Activated naive CD4-positive, alpha-beta T cell treated with Interleukin-2 at 50 U/mL for 16 hours (primary cell): ENCODE measurements at regions not wholly inside any gene's neighbourhood (a gene's known extent, or its start where the extent isn't known, plus 50 kb on each side); places are given as distances from the start of the nearest gene placed in this dataset.
"Not testable (repeated sequence)": the region's sequence is repeated elsewhere in the genome, so short reads cannot be mapped to it uniquely, and the experiment has no call there.

Experiments used
- DNase-seq: peaks from one replicate; pipeline ENCODE4 v3.0.0-alpha.2; 2020

DNA sequence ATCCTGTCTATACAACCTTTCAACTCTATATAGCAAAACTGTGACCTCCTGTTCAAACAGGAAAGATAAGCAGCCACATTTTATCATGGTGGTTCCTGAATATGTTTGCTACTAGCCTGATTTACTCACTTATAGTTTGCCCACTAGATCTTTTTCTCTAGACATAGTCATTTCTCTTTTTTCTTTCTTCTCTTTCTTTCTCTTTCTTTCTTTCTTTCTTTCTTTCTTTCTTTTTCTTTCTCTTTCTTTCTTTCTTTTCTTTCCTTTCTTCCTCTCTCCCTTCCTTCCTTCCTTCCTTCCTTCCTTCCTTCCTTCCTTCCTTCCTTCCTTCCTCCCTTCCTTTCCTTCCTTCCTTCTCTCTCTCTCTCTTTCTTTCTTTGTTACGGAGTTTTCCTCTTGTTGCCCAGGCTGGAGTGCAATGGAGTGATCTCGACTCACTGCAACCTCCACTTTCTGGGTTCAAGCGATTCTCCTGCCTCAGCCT is 142.0 kb upstream of the TBL1XR1 start:
- not testable (repeated sequence) for DNase-seq

DNA sequence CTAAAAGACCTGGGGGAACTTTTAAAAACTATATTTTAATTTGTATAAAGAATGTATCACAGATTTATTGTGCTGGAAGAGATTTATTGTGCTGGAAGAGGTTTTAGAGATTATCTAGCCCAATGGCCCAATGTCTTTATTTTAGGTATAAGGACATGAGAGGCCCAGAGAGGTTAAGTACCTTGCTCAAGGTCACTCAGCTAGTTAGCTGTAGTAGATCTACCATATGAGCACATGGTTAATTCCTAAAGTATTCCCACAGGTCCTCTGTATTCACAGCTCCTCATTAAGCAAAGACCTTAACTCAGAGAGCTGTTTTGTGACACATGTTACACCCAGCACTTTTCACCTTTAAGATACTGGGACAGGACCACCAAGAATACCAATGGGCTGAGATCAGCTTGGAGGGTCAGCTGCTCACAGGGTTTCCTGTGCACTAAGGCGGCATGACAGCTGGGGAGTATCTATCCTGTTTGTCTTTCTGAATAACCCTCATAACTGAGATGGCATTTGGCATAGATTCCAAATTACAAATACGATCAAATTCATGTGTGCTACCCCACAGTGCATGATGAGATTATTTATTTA is 143.1 kb upstream of the TBL1XR1 start:
- DNase-seq: no peak

DNA sequence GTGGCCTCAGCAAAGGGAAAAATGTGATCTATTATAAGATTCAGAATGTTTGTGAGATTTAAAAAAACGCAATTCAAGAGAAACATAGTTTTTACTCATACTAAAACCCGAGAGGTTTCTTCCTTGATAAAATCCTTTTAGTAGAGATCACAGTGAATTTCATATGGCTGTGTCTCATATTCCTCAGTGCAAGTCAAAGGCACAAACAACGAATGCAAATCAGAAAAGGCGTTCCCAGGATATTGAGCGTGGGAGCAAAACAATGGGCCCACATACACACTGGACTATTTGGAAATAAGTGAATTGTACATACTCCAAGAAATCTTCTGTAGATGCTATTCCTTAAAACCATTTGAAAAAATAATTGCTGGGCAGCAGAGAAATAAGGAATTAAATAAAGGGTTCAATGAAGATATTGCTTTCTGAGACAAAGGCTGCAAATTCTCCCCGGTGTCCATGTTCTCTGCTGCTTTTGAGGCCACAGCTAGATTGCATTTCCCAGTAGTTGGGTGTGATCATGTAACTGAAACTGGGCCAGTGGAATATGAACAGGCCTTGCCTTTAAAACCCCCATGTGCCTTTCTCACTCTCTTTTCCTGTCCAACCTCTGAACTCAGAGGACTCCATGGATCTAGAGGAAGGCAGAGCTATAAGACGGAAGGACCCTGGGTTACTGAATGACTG is 144.6 kb upstream of the TBL1XR1 start:
- no peak for DNase-seq

DNA sequence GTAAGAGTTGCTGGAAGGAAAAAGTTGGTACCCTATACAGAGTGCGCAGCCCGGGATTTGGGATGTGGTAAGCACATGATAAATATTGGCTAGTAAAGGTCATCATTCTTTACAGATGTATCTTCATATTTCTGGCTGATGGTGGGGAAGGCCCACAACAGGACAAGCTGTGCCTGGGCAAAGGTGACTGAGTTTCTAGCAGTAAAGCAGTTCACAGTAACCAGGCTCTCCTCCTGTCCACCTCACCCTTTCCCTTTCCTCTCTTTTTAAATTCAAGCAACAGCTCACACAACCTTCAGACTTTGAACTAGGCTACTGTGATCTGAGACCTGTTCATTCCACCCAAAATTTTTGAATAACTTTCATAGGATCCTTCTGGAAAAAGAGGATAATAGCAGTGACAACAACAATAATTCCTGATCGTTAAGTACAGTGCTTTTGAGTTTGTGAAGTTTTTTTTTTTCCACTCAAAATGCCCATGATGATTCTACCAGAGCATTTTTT is 145.9 kb upstream of the TBL1XR1 start:
- DNase-seq: no peak

DNA sequence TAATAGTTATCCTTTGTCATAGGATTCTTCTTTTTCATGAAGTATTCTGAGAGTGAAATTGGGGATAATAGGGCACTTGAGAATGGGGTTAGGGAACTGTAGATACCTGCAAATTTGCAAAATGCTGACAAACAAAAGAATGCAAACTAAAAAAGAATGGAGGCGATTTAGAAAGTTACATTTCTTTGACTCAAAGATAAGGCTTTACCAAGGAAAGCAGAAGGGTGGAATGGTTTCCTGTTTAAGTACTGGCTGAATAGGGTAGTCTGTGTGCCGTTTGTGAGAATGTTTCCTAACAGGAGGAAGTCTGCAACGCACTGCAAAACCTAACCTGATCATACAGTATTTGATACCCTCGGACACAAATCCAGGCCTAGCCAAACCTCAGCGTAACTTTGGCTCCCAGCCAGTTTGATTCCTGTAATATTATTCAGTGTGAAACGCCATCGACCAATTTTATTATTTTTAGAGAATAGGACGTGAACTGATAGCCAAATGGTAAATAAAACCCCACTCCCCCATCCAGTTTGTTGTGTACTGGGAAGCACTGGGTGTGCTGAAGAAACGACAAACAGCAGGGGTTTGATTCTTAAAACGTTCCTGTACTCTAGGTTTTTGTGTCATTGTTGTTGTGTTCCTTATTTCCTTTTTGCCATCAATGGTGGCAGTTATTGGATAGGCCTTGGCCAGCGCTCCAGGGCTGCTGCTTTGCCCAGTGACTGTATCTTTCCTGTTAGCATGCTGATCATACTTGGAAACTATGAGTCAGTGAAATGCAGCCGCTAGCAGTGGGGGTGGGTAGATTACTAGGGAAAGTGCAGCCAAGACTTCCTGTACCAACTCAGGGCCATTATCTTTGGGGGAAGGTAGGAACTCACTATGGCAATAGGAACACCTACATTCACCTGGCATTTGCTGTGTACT is 148.0 kb upstream of the TBL1XR1 start:
- peak; percentile 65 for DNase-seq

DNA sequence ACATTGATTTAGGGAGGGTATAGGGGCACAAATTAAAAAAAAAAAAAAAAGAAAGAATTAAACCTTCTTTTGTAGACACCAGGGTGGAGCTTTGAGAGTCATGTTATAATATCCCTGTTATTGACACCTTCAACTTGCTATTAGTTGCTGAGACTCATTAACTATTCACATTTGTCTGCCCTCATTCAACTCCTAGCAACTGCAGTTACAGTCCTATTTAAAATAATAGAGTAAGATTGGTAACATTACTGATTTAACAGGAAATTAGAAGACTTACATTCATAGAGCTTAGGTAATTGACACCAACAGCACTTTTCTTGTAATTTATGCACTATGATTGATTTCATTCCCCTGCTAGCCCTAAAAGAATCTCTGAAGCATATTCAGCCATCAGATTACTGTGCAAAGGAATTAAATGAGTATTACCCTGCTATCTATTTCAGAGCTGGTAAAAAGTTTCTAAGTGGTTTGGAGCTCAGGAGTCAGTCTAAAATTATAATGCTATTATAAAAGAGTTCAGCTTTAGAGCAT is 148.8 kb upstream of the TBL1XR1 start:
- DNase-seq: no peak

DNA sequence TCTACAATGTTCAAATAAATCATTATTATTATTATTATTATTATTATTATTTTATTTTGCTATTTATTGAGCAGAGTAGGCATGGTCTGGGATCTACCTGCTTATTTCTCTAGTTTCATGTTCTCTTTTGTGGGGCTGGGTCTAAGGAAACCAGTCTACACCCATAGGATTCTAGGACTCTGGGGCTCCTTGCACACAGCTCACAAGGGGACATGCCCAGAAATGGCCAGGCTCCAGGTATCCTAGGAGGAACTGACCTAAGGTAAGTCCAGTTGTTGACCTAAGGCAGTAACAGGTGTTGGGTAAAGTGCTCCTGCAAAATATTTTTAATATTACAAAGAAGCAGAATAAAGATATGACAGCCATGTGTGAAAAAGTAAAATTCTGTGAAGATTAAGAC is 149.6 kb upstream of the TBL1XR1 start:
- no peak for DNase-seq

DNA sequence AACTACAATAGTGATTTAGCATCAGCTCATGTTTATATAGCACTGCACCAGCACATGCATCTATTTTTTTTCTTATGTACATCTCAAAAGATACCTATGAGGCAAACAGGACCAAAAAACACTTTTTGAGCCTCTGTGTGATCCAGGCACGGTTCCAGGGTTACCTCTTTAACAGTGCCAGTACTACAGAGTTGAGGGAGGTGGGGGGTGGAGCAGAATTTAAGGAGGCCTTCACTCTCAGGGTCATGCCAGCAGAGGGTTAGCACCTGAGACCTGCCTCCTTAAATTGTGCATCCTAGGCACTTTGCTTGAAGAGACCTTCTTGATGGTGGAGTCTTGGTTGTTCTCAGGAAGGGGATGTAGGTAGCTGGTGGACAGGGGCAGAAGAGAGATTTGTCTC is 150.3 kb upstream of the TBL1XR1 start:
- no peak for DNase-seq

DNA sequence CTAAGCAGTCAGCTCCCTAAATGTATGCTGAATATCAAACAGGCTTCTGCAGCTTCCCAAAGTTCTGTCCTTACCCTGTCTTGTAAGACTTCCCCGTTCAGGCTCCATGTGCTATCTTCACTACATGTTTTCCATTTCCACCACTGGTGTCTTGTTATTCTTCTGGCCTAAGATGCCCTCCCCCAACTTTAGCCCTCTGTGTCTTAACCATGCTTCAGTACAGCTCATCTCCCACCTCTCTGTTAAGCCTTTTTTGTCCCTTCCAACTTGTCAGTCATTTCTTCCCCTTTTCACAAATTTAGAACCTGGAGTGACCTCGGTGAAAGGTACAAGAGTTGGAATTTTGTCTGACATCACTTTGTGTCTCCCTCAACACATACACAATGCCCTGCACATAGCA is 151.7 kb upstream of the TBL1XR1 start:
- no peak for DNase-seq

DNA sequence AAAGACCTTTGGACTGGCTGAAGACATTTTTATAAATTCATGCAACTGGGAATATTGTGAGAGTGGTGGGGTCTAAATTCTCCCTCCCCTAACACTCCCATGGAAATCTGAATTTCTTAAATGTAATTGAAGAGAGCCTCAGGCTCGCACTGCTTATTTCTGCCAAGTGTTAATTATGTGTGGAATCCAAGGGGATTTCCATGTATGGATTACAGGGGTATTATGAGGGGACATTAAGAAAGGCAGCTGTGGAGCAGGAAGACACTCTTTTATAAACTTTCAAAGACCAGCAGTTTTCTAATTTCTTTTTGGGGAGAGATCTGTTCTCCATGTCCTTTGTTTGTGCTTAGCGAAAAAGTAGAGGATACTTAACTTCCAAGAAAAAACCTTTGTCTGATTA is 152.1 kb upstream of the TBL1XR1 start:
- DNase-seq: no peak

DNA sequence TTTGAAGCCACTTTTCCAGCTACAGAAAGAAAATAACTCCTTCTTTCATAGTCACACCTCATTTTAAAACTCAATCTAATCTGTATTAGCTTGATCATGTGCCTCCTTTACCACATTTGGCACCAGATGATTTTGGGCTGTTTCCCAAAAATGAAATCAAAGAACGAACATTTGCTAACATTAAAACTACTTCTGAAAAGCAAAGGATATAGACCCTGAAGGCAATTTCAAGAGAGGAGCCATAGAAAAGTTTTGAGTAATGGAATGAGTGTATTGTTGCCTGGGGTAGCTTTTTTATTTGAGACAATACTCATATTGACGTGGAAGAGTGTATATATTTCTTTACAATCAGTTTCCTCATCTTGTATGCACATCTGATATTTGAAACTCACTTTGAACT is 152.8 kb upstream of the TBL1XR1 start:
- DNase-seq: no peak

DNA sequence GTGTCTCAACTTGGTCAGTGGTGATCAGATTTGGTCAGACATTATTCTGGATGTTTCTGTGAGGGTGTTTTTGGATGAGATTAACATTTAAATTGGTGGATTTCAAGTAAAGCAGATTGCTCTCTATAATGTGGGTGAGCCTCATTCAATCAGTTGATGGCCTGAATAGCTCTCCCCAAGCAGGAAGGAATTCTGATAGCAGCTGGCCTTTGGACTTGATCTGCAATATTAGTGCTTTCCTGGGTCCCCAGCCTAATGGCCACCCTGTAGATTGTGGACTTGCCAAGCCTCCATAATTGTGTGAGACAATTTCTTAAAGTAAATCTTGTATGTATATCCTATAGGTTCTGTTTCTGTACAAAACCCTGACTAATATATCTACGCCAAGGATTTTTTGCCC is 153.9 kb upstream of the TBL1XR1 start:
- no peak for DNase-seq

DNA sequence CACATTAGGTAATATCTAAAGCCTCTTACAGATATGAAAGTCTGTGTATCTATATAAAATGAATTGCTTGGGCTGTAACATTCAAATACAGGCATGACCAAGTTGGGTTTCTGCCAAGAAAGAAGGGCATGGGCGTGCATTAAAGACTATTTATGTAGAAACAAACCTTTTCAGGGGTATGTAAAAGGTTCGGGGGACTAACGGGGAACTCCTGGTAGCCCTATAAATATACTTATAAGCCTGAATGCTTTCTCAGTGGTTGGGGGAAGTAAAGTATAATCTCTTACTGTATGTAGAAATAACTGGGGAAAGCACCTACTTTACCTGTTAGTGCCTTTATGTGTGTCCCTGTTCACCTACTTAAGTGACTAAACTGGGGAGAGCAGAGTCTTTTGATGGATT is 154.5 kb upstream of the TBL1XR1 start:
- no peak for DNase-seq

DNA sequence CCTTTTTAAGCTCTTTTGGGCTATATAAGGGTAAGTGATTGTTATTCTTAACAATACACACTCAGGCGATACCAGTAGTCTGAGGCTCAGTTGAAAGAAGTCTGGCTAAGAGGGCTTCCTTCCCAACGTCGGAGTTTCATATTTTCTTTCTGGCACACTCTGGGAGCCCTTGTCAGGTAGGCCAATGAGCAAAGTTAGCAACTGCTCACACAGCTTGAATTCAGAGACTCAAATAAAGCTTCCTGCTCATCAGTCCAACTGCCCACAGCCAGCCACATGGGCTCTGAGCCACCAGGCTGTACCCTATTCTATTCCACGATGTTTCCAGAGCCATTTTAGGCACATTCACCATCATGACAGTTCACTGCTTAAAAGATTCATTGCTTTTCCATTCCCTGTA is 155.1 kb upstream of the TBL1XR1 start:
- DNase-seq: no peak

DNA sequence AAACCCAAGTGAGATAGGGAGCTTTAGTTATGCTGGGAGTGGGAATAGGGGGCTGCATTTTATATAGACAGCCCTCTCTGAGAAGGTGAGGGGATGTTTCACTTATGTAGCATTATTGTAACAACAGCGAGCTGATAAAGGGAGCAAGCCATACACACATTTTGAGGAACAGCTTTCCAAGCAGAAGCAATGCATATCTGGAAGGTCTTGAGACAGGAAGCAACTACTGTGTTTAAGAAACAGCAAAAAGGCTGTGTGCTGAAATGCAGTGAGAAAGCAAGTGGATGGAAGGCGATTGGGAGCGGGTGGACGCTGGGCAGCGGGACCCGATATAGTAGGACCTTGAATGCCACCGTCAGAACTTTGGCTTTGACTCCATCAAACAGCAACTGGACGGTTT is 155.9 kb upstream of the TBL1XR1 start:
- DNase-seq: no peak

DNA sequence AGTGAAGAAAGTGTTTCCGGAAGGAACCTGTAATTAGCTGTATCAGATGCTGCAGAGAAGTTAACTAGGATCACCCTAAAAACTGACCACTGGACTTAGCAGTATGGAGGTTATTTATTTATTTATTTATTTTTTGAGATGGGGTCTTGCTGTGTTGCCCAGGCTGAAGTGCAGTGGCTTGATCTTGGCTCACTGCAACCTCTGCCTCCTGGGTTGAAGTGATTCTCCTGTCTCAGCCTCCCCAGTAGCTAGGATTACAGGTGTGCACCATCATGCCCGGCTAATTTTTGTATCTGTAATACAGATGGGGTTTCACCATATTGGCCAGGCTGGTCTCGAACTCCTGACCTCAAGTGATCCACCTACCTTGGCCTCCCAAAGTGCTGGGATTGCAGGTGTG is 156.6 kb upstream of the TBL1XR1 start:
- not testable (repeated sequence) for DNase-seq

DNA sequence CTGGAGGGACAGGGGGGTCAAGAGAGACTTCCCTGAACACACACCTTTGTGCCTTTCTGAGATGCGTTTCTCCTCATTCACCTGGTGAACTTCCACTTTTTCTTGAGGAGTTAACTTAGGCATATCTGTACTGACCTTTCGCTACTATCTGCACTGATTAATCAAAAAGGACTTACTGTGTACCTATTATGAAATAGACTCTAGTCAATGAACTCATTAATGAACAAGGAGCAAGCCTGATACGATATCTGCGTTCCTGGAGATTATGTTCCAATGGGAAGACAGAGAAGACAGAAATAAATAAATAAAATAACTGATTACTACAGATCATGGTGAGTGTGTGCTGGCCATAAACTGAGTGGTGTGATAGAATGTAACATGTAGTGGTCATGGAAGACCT is 157.2 kb upstream of the TBL1XR1 start:
- no peak for DNase-seq

DNA sequence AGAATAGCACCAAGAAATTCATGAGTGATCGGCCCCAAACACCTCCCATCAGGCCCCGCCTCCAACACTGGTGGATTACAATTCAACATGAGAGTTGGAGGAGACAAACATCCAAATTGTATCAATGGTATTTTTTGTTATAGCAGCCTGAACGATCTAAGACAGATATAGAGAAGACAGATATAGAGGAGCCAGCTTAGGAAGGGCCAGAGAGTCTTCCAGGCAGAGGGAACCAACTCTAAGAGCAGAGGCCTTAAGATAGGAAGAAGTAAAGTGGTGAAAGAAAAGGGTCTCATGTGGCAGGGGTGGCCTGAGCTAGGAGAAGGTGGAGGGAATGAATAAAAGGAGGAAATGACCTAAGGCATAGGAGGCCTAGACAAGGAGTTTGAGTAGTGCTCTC is 158.8 kb upstream of the TBL1XR1 start:
- DNase-seq: no peak

DNA sequence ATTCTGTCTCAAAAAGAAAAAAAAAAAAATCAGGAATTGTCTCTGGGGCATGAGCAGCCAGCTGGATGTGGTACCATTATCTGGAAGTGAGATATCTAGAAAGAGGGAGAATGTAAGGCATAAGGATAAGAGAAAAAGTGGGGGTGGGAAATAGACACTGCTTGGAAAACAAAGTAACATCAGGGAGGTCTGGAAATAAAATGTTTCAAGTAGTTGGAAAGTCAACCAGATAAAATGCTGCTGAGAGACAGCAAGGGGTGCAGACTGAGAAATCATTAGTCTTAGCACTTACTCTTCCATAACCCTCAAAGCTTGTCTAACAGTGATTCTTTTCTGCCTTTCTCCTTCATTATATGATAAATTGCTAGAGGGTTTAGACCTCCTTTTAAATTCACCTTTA is 159.7 kb upstream of the TBL1XR1 start:
- no peak for DNase-seq

DNA sequence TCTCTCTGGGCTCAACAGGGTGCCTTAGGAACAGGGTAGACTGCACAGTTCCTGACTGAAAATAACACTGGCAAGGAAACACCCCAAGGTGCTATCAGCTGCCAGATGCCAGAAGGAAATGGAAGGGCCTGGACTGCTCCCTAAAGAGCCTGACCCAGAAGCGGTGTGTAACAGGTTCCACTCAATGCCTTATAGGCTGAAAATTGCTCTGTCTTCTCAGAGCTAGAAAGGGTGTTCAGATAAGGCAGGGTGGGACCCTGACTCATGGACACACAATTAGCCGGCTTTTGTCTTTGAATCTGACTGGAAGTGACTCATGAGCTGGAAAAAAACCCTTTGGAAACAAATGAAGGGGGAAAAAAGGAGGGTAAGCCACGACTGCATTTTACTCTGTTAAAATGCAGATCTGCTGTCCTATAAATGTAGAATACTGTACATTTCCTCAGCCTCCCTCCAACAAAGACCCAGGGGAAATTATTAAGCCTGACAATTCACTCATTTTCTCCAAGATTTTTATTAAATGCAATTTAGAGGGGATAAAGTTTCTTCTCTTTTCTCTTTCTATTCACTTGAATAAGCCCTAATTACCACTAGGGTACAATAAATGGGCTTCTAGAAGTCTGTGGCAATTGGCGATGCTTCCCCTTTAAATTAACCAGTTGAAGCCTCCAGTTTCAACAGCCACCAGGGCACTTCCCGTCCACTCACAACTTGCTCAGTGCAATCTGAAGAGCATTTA is 160.2 kb upstream of the TBL1XR1 start:
- DNase-seq: no peak

DNA sequence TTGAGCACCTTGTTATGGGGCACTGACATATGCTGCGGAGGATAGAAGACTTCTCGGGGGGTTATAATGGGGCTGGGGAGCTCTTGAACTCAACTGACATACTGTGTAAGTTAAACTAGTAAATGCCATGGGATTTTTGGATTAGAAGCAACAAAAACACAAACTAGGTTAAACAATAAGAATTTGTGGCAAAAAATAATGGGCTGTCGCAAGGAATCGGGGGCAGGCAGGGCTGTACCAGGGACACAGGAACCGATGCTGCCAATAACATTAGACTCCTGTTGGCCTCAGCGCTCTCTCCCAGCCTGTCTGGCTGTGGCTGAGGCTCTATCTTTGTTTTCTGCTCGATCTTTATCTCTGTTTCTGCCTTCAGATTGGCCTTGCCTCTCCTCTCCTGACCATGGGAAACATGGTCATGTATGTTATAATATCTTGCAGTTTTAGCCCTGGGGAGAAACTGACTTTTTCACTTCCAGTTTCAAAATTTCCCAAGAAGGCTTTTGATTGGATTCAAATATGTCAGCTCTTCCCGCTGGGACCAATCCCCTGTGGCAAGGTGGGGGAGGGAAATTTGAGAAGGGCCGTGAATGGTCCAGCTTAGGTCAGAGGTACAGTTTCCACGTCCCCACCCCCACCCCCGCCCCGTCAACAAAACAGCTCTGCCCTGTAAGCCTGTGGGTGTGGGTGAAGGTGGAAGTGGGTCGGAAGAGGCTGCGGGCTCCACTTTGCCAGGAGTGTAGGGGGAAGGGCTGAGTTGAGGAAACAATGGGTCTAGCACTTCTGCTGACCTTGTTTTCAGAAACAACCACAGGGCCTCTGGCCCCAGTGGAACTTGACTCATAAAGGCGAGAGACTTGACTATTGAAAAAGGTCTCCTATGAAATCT is 161.1 kb upstream of the TBL1XR1 start:
- peak; percentile 63 for DNase-seq
